ENCODE measurements at regions not wholly inside any gene's neighbourhood (a gene's known extent, or its start where the extent isn't known, plus 50 kb on each side); places are given as distances from the start of the nearest gene placed in this dataset.
"Not testable (repeated sequence)": the region's sequence is repeated elsewhere in the genome, so short reads cannot be mapped to it uniquely, and the experiment has no call there.

GRCh38 chr16:35216261-35216660 is 1756.8 kb downstream of the TP53TG3F start:
- POLR2A ChIA-PET = not testable (repeated sequence)

DNA sequence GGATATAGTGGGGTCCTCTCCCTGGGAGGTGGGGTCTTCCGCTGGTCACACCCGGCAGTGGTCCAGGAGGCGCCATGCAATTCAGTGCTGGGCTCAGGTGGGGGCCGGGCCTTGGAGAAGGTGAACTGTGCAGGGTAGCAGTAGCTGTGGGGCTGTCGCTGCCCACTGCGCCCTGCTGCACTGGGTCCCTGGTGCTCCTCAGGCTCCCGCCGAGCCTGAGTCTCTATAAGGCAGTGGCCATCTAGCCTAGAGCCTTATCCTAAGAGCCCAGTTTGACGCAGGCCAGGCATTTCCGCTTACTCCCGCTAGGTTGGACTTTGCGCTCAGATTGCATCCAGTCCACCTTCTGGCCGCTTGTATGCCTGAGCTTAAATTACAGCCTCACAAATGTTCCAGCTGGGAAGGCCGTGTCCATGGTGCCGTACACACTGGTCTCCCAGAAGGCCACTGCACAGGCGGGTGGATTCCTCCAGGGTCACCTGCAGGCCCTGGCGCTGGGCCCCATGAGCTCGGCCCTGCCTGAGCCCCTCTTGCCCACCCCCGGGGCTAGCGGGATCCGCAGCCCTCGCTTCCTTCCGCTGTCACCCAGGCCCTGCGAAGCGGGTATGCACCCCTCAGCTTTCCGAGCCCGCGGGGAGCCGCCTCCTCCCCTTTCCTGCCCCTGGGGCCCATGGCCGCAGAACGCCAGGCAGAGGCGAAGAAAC is 1762.2 kb downstream of the TP53TG3F start:
- Mint-ChIP-seq H3K9me3 (peaks cover 62% of the 10 kb centered on the region), H3K4me3 (no peak overlapping the region), H3K4me1 (no peaks in the 10 kb centered on the region), H3K27ac (no peak overlapping the region), H3K36me3 (peaks cover 49% of the 10 kb centered on the region), H3K27me3 (ENCODE audit: low read depth) (peaks cover 4% of the 10 kb centered on the region; the same call in 1 of the 2 replicates)
- ChIA-PET CTCF (no interaction called here), POLR2A (no interaction called here)
- TF ChIP-seq IRF2 (CRISPR knock-in tag; IDR thresholded peaks at IDR 0.05; ENCODE audit: borderline replicate concordance, low read depth) = no peak
- no peak for TF ChIP-seq RORB (CRISPR knock-in tag; IDR thresholded peaks at IDR 0.05)
- TF ChIP-seq ZNF232 (CRISPR knock-in tag; IDR thresholded peaks at IDR 0.05) = no peak
- TF ChIP-seq ZNF317 (CRISPR knock-in tag; IDR thresholded peaks at IDR 0.05; ENCODE audit: borderline replicate concordance, low read depth) = no peak
- TF ChIP-seq, protein P1, sequence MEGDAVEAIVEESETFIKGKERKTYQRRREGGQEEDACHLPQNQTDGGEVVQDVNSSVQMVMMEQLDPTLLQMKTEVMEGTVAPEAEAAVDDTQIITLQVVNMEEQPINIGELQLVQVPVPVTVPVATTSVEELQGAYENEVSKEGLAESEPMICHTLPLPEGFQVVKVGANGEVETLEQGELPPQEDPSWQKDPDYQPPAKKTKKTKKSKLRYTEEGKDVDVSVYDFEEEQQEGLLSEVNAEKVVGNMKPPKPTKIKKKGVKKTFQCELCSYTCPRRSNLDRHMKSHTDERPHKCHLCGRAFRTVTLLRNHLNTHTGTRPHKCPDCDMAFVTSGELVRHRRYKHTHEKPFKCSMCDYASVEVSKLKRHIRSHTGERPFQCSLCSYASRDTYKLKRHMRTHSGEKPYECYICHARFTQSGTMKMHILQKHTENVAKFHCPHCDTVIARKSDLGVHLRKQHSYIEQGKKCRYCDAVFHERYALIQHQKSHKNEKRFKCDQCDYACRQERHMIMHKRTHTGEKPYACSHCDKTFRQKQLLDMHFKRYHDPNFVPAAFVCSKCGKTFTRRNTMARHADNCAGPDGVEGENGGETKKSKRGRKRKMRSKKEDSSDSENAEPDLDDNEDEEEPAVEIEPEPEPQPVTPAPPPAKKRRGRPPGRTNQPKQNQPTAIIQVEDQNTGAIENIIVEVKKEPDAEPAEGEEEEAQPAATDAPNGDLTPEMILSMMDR (IDR thresholded peaks at IDR 0.05) = no peak
- TF ChIP-seq, protein P2, sequence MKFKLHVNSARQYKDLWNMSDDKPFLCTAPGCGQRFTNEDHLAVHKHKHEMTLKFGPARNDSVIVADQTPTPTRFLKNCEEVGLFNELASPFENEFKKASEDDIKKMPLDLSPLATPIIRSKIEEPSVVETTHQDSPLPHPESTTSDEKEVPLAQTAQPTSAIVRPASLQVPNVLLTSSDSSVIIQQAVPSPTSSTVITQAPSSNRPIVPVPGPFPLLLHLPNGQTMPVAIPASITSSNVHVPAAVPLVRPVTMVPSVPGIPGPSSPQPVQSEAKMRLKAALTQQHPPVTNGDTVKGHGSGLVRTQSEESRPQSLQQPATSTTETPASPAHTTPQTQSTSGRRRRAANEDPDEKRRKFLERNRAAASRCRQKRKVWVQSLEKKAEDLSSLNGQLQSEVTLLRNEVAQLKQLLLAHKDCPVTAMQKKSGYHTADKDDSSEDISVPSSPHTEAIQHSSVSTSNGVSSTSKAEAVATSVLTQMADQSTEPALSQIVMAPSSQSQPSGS (CRISPR knock-in tag; IDR thresholded peaks at IDR 0.05; ENCODE audit: borderline replicate concordance, low read depth) = no peak
- no peak for TF ChIP-seq SP1 (CRISPR knock-in tag; conservative IDR thresholded peaks at IDR 0.05)
- no peak for TF ChIP-seq ZNF671 (CRISPR knock-in tag; IDR thresholded peaks at IDR 0.05)
- no peak for TF ChIP-seq FOXJ3 (CRISPR knock-in tag; IDR thresholded peaks at IDR 0.05; ENCODE audit: borderline replicate concordance)
- TF ChIP-seq ZNF219 (CRISPR knock-in tag; IDR thresholded peaks at IDR 0.05; ENCODE audit: borderline replicate concordance) = no peak
- TF ChIP-seq, protein P3, sequence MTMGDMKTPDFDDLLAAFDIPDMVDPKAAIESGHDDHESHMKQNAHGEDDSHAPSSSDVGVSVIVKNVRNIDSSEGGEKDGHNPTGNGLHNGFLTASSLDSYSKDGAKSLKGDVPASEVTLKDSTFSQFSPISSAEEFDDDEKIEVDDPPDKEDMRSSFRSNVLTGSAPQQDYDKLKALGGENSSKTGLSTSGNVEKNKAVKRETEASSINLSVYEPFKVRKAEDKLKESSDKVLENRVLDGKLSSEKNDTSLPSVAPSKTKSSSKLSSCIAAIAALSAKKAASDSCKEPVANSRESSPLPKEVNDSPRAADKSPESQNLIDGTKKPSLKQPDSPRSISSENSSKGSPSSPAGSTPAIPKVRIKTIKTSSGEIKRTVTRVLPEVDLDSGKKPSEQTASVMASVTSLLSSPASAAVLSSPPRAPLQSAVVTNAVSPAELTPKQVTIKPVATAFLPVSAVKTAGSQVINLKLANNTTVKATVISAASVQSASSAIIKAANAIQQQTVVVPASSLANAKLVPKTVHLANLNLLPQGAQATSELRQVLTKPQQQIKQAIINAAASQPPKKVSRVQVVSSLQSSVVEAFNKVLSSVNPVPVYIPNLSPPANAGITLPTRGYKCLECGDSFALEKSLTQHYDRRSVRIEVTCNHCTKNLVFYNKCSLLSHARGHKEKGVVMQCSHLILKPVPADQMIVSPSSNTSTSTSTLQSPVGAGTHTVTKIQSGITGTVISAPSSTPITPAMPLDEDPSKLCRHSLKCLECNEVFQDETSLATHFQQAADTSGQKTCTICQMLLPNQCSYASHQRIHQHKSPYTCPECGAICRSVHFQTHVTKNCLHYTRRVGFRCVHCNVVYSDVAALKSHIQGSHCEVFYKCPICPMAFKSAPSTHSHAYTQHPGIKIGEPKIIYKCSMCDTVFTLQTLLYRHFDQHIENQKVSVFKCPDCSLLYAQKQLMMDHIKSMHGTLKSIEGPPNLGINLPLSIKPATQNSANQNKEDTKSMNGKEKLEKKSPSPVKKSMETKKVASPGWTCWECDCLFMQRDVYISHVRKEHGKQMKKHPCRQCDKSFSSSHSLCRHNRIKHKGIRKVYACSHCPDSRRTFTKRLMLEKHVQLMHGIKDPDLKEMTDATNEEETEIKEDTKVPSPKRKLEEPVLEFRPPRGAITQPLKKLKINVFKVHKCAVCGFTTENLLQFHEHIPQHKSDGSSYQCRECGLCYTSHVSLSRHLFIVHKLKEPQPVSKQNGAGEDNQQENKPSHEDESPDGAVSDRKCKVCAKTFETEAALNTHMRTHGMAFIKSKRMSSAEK (CRISPR knock-in tag; IDR thresholded peaks at IDR 0.05; ENCODE audit: borderline replicate concordance) = no peak
- no peak for TF ChIP-seq USF1 (CRISPR knock-in tag; IDR thresholded peaks at IDR 0.05)
- TF ChIP-seq EMX1 (CRISPR knock-in tag; IDR thresholded peaks at IDR 0.05) = no peak
- TF ChIP-seq, protein P4, sequence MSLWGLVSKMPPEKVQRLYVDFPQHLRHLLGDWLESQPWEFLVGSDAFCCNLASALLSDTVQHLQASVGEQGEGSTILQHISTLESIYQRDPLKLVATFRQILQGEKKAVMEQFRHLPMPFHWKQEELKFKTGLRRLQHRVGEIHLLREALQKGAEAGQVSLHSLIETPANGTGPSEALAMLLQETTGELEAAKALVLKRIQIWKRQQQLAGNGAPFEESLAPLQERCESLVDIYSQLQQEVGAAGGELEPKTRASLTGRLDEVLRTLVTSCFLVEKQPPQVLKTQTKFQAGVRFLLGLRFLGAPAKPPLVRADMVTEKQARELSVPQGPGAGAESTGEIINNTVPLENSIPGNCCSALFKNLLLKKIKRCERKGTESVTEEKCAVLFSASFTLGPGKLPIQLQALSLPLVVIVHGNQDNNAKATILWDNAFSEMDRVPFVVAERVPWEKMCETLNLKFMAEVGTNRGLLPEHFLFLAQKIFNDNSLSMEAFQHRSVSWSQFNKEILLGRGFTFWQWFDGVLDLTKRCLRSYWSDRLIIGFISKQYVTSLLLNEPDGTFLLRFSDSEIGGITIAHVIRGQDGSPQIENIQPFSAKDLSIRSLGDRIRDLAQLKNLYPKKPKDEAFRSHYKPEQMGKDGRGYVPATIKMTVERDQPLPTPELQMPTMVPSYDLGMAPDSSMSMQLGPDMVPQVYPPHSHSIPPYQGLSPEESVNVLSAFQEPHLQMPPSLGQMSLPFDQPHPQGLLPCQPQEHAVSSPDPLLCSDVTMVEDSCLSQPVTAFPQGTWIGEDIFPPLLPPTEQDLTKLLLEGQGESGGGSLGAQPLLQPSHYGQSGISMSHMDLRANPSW (CRISPR knock-in tag; conservative IDR thresholded peaks at IDR 0.05; ENCODE audit: low read depth) = no peak
- no peak for TF ChIP-seq NR3C1 (CRISPR knock-in tag; conservative IDR thresholded peaks at IDR 0.05; ENCODE audit: low read depth)
- ATAC-seq (no peak), DNase-seq (ENCODE audit: low spot score) (no peak)

More at GRCh38 chr16:35216261-35216660, 1756.8 kb downstream of the TP53TG3F start:
- H3K27ac Mint-ChIP-seq; H3K4me1 Mint-ChIP-seq; ATAC-seq; DNase-seq (ENCODE audit: low spot score); H3K4me3 Mint-ChIP-seq; CTCF ChIA-PET: not testable (repeated sequence)
- H3K9me3 Mint-ChIP-seq = peaks cover 61% of the 10 kb centered on the region
- peaks cover 55% of the 10 kb centered on the region for H3K36me3 Mint-ChIP-seq
- H3K27me3 Mint-ChIP-seq (ENCODE audit: low read depth) = peaks cover 10% of the 10 kb centered on the region

All from WTC11 (cell line).